Activated effector memory CD4-positive, alpha-beta T cell treated with anti-CD3 and anti-CD28 coated beads, Interleukin-2, amount 50 U/mL, for 16 hours (primary cell): ENCODE measurements at regions not wholly inside any gene's neighbourhood (a gene's known extent, or its start where the extent isn't known, plus 50 kb on each side); places are given as distances from the start of the nearest gene placed in this dataset.

ENCODE experiments used
- DNase-seq: peaks from one replicate; pipeline ENCODE4 v3.0.0-alpha.2; 2020

DNA sequence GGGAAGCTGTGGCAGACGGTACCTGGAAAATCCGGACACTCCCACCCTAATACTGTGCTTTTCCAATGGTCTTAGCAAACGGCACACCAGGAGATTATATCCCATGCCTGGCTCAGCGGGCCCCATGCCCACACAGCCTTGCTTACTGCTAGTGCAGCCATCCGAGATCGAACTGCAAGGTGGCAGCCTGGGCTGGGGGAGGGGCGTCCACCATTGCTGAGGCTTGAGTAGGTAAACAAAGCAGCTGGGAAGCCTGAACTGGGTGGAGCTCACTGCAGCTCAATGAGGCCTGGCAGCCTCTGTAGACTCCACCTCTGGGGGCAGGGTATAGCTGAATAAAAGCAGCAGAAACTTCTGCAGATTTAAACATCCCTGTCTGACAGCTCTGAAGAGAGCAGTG lies 4396.8 kb upstream of the OR11H1 start:
- DNase-seq = peak; percentile 17
